KG1 (cell line): ENCODE measurements at regions not wholly inside any gene's neighbourhood (a gene's known extent, or its start where the extent isn't known, plus 50 kb on each side); places are given as distances from the start of the nearest gene placed in this dataset.
A peak's percentile ranks its signal among the peaks of the same experiment; 100 is the strongest.

Experiments
- DNase-seq: peaks from one replicate; lab custom pipeline; 2025; lab: John Stamatoyannopoulos, UW

DNA sequence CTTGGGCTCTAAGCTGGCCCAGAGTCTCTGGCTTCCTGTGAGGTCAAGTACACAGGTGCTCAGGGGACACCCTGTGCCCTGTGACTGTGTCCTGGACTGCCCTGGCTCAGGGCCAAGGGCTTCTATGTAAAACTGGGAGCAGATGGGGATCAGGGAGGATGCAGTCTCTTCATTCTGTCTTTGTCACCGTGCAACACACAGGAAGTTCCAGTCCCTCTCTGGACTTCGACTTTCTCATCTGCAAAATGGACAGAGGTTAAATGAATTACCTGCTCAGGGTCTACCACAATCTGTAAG lies 61.9 kb upstream of the TLE3 start:
- no peak for DNase-seq

DNA sequence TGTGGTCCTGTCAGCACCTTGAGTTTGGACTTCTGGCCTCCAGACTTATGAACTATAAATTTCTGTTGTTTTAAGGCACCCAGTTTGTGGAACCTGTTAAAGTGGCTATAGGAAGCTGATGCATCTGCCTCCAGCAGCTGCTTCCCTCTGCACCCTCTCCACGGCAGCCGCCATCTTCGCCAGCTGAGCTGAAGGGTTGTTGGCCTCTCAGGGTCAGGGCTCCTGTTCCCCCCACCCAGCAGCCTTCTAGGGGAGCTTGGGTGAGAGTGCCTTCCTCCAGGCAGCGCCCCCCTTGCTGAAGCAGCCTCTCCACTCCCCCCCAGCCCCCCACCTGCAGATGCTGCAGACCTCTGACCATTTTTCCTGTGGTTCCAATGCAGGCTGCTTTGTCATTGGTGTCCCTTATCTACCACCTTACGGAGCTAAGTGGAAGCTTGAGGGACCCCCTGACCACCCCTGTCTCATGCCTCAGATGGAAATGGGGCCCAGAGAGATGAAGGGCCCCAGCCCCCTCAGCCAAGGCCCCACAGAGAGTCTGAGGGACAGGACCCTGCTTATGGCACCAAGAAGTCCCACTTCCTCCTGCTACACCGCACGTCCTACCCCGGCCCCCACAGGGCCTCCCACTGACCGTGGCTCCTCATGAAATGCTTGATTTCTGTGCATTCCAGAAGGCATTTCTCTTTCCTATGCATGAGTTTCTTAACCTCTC lies 61.4 kb upstream of the TLE3 start:
- no peak for DNase-seq

DNA sequence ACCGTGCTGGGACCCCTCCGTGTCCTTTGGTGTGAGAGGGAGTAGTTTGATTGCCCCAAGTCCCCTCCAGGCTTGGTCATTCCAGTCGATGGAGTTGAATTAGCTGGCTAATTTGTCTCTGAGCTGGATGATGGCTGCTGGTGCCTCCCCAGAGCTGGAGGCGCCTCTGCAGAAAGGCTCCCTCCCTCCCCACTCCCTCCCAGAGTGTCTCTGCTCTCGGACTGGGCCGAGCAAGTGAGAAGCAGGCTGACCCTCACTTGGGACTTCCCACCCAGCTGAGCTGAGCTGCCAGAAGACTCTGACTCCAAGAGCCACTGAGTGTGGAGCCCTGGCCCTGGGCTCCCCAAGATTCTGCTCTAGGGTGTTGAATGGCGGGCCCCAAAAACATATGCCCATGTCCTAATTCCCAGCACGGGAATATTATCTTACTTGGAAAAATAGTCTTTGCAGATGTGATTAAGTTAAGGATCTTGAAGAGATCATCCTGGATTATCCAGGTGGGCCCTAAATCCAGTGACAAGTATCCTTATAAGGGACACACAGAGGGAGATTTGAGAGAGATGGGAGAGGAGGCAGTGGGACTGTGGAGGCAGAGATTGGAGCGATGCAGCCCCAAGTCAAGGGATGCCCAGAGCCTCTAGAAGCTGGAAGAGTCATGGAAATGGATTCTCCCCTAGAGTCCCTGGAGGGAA lies 60.7 kb upstream of the TLE3 start:
- DNase-seq: no peak

DNA sequence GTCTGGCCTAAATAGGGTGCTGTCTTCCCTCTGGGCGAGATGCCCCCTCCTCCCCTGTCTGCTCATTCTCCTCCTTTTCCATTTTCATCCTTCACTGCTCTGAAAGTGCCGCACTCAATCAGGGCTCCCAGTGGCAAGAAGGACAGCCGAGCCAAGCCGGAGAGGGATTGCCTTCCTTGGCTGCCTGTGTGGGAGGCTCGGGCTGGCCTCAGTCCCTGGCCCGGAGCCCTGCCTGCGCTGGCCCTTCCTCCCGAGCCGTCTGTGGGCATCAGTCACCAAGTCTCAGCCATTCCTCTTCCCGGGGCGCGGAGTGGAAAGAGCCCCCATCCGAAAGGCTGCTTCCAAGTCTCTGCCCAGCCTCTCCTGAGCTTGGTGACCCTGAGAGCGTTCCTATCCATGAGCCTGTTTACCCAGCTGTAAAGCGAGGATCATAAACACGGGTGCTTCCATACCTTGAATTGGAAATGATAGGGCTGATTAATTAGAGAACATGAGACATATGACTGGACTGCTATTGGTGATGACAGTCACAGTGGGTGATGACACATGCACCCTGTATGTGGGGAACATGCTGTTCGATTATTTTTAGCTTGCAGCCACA lies 59.1 kb upstream of the TLE3 start:
- DNase-seq: no peak

DNA sequence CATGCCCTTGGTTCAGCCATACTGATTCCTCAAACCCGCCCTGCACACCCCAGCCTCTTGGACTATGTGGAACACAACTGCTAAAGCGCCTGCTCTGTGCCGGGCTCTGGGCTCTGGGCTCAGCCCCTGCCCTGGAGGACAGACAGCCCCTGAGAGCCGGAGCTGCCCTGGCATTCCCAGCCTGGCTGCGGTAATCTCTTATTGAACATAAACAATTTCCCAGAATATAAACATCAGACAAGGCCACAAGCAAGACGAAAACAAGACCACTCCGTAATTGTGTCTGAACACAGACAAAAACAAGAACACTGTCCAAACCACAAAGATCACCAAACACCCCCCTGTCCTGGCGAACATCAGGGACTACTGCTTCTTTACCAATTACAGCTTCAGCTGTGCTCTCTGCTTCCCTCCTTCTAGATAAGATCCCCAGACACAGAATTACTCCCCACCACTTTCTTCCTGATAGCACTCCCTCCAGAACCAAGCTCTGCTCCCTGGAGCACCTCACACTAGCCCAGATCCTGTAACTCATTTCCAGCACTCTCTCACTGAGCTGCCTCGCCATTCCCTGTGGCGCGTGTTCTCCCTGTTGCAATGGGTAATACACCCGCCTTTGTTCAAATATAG lies 57.1 kb upstream of the TLE3 start:
- DNase-seq: no peak

DNA sequence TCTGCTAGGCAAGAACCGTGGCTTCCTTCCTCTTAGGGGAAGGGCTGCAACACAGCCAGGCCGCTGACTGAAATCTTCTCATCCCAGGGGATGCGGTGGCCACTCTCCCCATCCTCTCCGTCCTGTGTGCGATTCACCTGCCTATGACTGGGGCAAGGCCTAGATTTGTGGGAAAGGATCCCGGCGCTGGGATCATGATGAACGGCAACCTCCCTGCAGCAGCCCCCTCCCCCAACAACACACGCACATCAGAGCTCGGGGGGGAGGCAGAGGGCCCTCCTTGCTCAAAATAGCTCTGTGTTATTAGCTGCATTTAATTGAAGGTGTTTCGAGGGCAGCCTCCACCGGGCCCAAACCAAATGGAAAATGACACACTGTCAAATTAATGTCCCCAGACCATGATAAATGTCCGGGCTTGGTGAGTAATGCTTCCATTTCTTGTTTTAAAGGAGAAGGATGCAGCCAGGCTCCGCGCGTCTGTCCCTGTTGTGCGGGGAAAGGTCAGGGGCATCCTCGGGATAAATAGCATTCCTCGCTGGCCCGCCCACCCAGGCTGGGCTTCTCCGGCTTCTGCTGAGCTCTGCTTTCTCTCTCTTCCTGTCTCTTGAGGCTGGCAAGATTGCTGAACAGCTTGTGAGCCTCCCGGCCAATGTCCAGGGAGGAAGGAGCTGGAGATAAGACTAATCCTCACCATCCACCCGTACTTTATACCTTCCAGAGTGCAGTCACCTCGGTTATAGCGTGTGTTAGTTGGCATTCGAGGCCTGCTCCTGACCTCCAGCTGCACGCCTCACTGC lies 56.4 kb upstream of the TLE3 start:
- DNase-seq: no peak

DNA sequence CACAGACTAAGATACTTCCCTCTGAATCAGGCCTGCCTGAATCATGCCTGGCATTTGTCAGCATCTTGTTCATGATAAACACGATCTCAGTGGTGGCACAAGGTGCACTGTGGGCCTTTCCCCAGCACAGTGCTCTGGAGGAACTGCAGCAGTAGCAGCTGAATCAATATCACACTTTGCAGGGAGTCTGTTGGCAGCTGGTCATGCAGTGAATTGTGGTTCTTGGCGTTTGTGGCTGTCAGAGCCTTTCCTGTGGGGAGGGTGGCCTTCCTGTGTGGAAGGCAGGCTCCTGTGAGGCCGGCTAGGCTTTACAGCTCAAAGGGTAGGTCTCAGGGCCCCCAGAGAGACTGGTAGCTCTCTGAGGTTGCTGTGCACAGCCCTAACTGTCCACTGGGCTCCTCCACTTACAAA lies 54.4 kb upstream of the TLE3 start:
- peak; percentile 67 for DNase-seq

DNA sequence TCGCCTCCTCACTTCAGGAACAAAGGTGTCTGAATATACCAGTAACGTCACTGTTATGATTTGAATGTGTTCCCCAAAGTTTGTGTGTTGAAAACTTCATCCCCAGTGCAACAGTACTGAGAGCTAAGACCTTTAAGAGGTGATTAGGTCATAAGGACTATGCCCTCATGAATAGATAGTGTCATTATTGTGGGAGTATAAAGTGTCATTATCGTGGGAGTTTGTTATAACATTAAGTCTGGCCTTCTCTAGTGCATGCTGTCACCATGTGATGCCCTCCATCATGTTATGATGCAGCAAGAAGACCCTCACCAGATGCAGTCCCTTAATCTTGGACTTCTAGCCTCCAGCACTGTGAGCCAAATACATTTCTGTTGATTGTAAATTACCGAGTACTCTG lies 53.7 kb upstream of the TLE3 start:
- DNase-seq: no peak

DNA sequence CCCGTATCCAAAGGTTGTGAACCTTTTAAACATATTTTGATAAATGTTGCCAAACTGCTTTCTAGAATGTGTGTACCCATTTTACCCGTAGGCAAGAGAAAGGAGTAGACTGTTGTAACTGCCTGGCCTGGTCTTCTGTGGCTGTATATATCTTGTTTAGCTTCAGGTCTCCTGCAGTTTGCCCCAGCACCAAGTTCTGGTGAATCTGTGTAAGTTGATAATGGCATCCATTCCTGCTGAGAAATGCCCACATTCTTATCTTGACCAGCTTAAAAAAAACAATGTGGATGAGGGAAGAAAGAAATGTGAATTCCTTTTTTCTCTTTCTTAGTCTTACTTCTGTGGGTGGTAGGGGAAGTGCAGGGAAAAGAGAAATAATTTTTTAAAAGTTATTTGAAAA lies 53.3 kb upstream of the TLE3 start:
- DNase-seq: no peak

DNA sequence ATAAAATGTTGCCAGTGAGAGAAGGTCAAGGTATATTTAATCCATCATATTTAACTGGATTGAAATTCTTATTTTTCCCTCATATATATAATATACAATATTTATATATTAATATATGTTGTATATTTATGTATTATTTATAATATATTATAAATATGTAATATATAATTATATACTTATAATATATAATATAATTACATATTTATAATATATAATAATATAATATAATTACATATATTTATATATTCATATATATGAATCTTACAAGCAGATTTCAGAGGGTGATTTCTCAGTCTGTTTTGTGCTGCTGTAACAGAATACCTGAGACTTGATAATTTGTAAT lies 52.7 kb upstream of the TLE3 start:
- DNase-seq: no peak

DNA sequence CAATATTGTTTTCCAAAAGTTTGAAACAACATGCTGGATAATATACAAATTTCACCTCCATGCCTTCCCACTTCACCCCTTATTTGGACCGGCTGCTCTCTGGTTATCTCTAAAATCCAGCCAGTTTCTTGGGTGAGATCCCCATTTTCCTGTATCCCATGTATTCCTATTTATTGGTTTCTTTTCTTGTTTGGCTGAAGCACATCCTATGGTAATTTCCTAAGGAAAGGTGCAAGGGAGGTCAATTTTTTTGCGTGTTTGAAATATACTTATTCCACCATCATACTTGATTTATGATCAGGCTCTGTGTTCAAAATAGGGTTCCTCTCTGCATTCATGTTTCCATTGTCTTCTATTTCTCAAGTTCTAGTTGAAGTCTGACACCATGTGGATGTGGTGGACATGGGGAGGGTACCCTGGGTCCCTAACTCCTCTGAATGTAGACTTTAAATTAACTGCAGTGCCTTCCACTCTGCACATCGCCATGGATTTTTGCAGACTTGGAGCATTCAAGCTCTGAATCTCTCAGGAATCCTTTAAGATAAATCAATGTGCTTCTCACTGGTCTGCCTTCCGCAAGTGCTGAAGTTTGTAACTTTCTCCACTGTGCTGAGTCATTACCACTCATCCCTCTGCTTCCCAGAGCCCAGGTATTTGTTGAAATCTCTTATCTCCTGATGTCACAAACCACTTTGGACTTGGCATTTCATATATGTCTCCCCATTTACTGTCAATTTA lies 52.1 kb upstream of the TLE3 start:
- DNase-seq: no peak

DNA sequence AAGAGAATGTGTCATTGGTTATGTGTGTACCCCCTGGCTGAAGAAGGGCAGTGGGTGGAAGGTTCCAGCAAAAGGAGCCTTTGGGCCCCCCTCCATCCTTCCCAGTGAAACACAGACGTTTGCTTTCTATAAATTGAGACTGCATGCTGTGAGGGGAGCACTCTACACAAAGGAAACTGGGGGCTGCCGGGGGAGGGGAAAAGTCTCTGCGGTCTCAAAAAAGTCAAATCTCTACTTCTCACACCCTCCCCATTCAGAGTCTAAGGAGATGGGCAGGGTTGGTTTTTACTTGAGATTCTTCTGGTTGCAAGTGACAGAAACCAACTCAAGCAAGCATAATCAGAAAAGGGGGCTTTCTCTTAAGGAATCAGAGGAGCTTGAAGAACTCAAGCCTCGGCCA lies 50.1 kb upstream of the TLE3 start:
- DNase-seq: no peak
